ENCODE measurements at regions not wholly inside any gene's neighbourhood (a gene's known extent, or its start where the extent isn't known, plus 50 kb on each side); places are given as distances from the start of the nearest gene placed in this dataset.

DNA sequence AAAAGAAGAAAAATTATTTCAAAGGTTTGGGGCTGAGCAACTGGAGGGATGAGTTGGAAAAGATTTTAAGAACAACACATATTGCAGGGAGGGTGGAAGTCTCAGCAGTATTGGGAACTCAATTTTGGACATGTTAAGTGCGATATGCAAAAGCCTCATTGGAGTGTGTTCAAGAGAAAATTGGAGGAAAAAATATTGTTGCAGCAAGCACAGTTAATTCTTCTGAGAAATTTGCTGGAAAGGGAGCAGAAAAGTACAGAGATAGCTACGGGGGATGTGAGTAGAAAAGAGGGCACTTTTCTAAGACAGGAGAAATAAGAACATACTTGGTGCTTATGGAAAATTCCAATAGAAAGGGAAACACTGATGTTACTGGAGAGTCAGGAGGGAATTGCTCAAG, 59.8 kb upstream of the MAGI2 start:
- TF ChIP-seq, protein P1, sequence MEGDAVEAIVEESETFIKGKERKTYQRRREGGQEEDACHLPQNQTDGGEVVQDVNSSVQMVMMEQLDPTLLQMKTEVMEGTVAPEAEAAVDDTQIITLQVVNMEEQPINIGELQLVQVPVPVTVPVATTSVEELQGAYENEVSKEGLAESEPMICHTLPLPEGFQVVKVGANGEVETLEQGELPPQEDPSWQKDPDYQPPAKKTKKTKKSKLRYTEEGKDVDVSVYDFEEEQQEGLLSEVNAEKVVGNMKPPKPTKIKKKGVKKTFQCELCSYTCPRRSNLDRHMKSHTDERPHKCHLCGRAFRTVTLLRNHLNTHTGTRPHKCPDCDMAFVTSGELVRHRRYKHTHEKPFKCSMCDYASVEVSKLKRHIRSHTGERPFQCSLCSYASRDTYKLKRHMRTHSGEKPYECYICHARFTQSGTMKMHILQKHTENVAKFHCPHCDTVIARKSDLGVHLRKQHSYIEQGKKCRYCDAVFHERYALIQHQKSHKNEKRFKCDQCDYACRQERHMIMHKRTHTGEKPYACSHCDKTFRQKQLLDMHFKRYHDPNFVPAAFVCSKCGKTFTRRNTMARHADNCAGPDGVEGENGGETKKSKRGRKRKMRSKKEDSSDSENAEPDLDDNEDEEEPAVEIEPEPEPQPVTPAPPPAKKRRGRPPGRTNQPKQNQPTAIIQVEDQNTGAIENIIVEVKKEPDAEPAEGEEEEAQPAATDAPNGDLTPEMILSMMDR (IDR thresholded peaks at IDR 0.05) = no peak
- no peak for TF ChIP-seq POLR2A (IDR thresholded peaks at IDR 0.05)

Data from right lobe of liver (tissue), 4 donors.